HG03064 (cell line): ENCODE measurements at regions not wholly inside any gene's neighbourhood (a gene's known extent, or its start where the extent isn't known, plus 50 kb on each side); places are given as distances from the start of the nearest gene placed in this dataset.

Experiments used
- ATAC-seq: cut with Tn5 transposase; IDR thresholded peaks from one replicate; pipeline ENCODE4 v1.9.1; 2021; ENCODE audit warnings: low read depth; ENCODE audit not compliant: unreplicated experiment

DNA sequence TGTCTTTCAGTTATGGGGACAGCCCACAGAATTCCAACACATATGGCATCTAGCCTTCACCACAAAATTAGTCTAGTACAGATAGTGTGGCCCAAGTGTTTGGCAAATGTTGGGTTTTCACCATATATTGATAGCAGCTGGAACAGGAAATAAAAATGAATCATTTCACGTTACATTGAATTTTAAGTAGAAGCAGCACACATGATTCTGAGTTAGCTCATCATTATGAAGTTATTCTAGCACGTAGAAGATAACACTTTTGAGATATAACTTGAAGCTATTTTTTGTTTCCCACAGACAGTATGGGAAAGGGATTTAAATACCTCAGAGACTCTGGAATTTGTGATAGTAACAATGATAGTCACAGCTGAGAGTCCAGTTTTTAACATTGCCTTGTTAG lies 118.7 kb downstream of the FAT4 start:
- ATAC-seq, result no peak

GRCh38 chr4:125434136-125434535 lies 119.4 kb downstream of the FAT4 start:
- no peak for ATAC-seq

GRCh38 chr4:125440814-125441213 lies 126.1 kb downstream of the FAT4 start:
- no peak for ATAC-seq

DNA sequence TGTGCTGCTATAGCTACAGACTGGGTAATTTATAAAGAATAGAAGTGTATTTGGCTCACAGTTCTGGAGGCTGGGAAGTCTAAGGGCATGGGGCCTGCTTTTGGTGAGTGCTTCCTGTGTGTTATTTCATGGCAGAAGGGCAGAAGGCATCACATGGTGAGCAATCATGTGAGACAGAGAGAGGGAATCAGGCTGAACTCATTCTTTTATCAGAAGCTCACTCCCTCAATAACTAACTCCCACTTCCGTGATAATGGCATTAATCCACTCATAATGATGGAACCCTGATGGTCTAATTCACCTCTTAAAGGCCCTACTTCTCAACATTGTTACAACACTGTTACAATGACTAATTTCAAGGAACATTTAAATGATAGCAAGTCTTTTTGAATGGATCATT lies 129.4 kb downstream of the FAT4 start:
- no peak for ATAC-seq

DNA sequence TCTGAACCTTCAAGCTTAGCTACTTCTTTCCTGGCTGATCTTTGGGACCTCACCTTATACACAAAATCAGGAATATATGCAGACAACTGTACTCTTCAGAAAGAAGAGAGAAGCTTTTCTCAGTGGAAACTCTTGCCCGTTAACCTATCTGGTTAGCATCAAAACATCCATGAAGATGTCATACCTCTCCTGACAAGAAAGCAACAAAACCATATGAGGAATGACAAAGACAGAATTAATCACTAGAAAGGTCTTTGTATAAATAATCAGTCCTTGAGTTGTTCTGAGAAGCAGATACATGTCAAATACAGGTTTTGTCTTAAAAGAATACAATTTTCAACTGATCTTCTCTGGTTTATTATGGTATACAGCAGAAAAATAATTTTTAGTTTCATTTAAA lies 130.8 kb downstream of the FAT4 start:
- ATAC-seq, result no peak

DNA sequence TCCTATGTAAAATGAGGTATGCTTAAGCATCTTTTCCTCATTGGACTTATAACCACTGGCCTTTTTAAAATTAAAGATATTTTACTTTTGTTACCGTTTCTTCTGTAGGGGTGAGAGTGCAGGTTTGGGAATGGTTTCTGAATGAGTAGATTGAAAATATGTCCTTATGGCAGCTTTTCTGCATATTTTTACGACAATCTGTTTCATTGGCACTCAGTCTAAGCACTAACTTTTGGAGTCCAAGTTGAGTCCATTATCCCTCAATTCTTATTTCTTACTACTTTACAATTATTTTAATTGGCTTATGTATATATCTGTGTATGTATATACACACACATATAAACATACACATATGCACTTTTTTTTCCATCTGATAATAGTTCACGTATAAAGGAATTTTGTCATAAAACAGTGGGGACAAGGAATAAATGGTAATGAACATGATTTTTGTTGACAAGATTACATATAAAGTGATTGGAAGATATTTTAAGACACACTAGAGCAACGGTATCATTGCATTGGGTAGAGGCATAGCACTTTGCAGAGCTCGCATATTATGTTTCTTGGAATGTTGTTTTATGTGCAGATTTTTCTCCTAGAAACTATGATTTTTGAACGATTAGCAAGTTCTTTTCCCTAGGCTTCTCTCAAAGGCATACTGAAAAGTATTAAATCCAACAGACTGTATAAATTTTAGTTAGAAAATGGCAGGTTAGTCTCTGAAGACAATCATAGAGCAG lies 133.0 kb downstream of the FAT4 start:
- no peak for ATAC-seq

- no peak for ATAC-seq
Observed at GRCh38 chr4:125456075-125456474, 141.3 kb downstream of the FAT4 start.

DNA sequence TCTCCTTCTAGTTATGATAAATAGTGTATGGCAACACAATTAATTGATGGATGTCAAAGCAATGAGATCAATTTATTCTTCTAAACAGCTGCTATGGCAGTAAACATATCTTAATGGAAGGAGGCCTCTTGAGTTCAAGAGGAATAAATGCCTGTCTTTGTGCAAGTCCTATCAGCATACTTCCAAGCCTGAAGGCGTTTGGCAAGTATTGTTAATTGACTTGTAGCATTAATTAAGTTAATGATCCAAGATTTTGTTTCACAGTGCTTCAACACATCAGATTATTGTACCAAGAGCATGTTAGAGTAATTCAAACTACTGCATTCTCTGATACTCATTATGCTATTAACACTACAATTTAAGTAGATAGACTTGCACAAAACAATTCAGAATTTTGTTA lies 144.8 kb downstream of the FAT4 start:
- ATAC-seq, result no peak

DNA sequence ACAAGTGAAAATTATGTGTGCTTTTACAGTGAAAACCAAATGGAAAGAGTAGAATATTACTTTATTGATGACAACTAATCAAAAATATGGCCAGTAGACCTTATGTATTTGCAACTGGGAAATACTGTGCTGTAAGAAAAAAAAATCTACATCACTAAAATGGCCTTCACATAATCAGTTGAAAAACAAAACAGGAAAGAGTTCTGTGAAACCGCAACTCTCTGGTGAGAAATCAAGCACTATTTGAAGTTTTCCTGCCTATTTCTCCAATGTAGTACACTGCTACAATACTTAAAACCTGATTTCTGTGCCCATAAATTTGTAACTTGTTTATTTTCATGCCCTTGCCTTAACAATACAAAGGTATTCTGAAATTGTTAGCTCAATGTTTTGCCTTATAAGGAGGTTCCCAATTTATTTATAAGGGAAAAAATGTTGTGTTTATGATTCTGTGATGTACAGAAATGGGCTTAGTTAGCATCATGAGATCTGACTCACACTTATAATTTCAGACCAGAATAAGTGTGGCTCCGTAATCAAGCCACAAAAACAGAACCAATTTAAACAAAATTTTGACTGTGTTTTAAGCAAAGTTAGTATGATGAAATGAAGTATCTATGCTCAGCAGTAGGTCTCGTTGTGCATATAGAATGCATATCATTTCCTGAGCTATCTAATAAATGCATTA lies 147.1 kb downstream of the FAT4 start:
- no peak for ATAC-seq

- ATAC-seq, result no peak
Observed at GRCh38 chr4:125464146-125464545, 149.4 kb downstream of the FAT4 start.

- no peak for ATAC-seq
Observed at GRCh38 chr4:125481334-125482045, 166.7 kb downstream of the FAT4 start.

DNA sequence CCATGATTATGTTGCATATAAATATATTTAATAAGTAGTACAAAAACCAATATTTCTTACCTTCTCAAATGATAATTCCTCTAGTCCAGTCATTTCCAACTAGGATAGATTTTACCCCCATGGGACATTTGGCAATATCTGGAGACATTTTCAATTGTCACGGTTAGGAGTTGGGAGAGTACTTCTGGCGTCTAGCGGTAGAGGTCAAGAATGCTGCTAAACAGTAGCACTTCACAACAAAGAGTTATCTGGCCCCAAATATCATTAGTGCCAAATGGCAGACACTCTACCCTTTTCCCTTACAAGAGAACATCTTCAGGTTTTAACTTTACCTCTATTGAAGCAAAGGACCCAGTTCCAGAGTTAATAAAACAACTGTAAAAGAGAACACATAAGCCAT lies 168.1 kb downstream of the FAT4 start:
- ATAC-seq, result no peak

GRCh38 chr4:125483278-125483677 lies 168.5 kb downstream of the FAT4 start:
- no peak for ATAC-seq

DNA sequence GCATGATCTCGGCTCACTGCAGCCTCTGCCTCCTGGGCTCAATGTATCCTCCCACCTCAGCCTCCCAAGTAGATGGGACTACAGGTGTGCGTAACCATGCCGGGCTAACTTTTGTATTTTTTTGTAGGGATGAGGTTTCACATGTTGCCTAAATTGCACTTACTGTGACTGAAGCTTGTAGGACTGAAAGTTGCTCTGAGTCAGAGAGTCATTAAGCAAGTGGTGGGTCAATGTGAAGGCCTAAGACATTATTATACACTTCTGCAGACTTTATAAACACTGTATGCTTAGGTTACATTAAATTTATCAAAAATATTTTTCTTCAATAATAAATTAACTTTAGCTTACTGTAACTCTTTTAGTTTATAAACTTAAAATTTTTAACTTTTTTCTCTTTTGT lies 170.2 kb downstream of the FAT4 start:
- no peak for ATAC-seq

DNA sequence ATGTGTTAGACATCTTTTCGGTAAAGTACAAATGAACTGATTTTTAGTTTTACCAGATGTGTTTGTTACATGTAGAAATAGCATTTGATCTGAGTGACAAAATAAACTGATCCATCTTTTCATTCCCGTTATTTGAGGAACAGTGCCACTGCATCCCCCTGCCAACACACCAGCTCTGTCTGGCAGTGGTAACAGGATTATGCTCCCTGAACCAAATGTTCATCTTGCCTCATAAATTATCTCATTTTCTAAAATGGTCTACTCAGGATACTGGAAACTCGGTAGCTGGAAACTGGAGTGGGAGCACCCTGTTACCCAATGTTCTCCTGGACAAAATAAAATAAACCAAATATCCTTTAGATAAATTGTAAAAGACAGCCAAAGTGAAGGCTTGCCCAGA lies 171.6 kb downstream of the FAT4 start:
- ATAC-seq, result no peak

GRCh38 chr4:125489952-125490690 lies 175.4 kb downstream of the FAT4 start:
- ATAC-seq, result no peak

GRCh38 chr4:125492957-125493356 lies 178.2 kb downstream of the FAT4 start:
- no peak for ATAC-seq

GRCh38 chr4:125497861-125498260 lies 183.1 kb downstream of the FAT4 start:
- ATAC-seq, result no peak

GRCh38 chr4:125498981-125499380 lies 184.2 kb downstream of the FAT4 start:
- ATAC-seq, result no peak

GRCh38 chr4:125501090-125501489 lies 186.3 kb downstream of the FAT4 start:
- ATAC-seq, result no peak

GRCh38 chr4:125501568-125501967 lies 186.8 kb downstream of the FAT4 start:
- no peak for ATAC-seq
